OCI-LY7 (cell line): ENCODE measurements at regions not wholly inside any gene's neighbourhood (a gene's known extent, or its start where the extent isn't known, plus 50 kb on each side); places are given as distances from the start of the nearest gene placed in this dataset.

Experiments
- BruUV-seq: library from RNA; stranded (reverse); fragments of 400-500 nt; replicated peaks from 2 replicates; lab custom pipeline; 2021; lab: Mats Ljungman, UMichigan
- CTCF ChIA-PET: fragments of 300-600 bp; sonication (Branson Sonifier 250); formaldehyde crosslinking; loops from one replicate; lab custom pipeline; 2022; ENCODE audit warnings: antibody characterized with exemption; ENCODE audit not compliant: unreplicated experiment; lab: Charles Lee
- POLR2A ChIA-PET: fragments of 300-600 bp; sonication (Branson Sonifier 250); formaldehyde crosslinking; loops from one replicate; lab custom pipeline; 2022; ENCODE audit warnings: antibody characterized with exemption; lab: Charles Lee
- DNase-seq: peaks from one replicate; pipeline ENCODE4 v3.0.0-alpha.2; 2015; ENCODE audit warnings: low spot score
- H2AFZ ChIP-seq: fragments of 200-600 bp; sonication (generic), shearing (Covaris generic); 2 replicates; pipeline ENCODE4 v1.6.1; 2014; ENCODE audit warnings: mild to moderate bottlenecking, antibody characterized with exemption, low read length, moderate library complexity
- H3K27ac ChIP-seq: fragments of 200-600 bp; sonication (generic); 2 replicates; pipeline ENCODE4 v1.5.1; 2014; ENCODE audit warnings: mixed run types, low read depth, mild to moderate bottlenecking, moderate library complexity, low read length, inconsistent platforms; ENCODE audit not compliant: poor library complexity, severe bottlenecking
- H3K36me3 ChIP-seq: fragments of 200-600 bp; sonication (generic); 2 replicates; pipeline ENCODE4 v1.6.1; 2014; ENCODE audit warnings: mild to moderate bottlenecking, antibody characterized with exemption, low read length, moderate library complexity, mixed read lengths; ENCODE audit not compliant: insufficient read depth
- H3K4me1 ChIP-seq: fragments of 200-600 bp; sonication (generic); 2 replicates; pipeline ENCODE4 v1.5.1; 2014; ENCODE audit warnings: mild to moderate bottlenecking, low read length; ENCODE audit not compliant: insufficient read depth, poor library complexity, severe bottlenecking
- H3K4me2 ChIP-seq: fragments of 200-600 bp; sonication (generic); 2 replicates; pipeline ENCODE4 v1.6.1; 2014; ENCODE audit warnings: mild to moderate bottlenecking, low read length
- H3K4me3 ChIP-seq: fragments of 200-600 bp; sonication (generic); 2 replicates; pipeline ENCODE4 v1.5.1; 2014; ENCODE audit warnings: mild to moderate bottlenecking, low read depth, low read length; ENCODE audit not compliant: poor library complexity, severe bottlenecking
- H3K79me2 ChIP-seq: fragments of 200-600 bp; sonication (generic); 2 replicates; pipeline ENCODE4 v1.6.1; 2016; ENCODE audit warnings: low read depth, mild to moderate bottlenecking, low read length, moderate library complexity, mixed read lengths; ENCODE audit not compliant: insufficient read depth
- H3K9me2 ChIP-seq: fragments of 200-600 bp; sonication (generic); 2 replicates; pipeline ENCODE4 v1.6.1; 2016; ENCODE audit warnings: mild to moderate bottlenecking, low read length, mixed read lengths; ENCODE audit not compliant: insufficient read depth
- H3K9me3 ChIP-seq: fragments of 200-600 bp; sonication (generic); 2 replicates; pipeline ENCODE4 v1.6.1; 2014; ENCODE audit warnings: mild to moderate bottlenecking, mixed run types, low read length, mixed read lengths
- H4K20me1 ChIP-seq: fragments of 200-600 bp; sonication (generic); 2 replicates; pipeline ENCODE4 v1.6.1; 2014; ENCODE audit warnings: mild to moderate bottlenecking, antibody characterized with exemption, low read length, moderate library complexity, mixed read lengths; ENCODE audit not compliant: insufficient read depth
- EZH2phosphoT487 ChIP-seq: fragments of 200-600 bp; sonication (generic); IDR thresholded peaks from 2 replicates; pipeline ENCODE4 v1.6.1; 2018; ENCODE audit warnings: low read depth, borderline replicate concordance, mild to moderate bottlenecking, mixed run types, antibody characterized with exemption, low read length, moderate library complexity, mixed read lengths
- intact Hi-C: fragments of 100-400 bp; cut with micrococcal nuclease; formaldehyde crosslinking; loops from one replicate; pipeline ENCODE4 v1.10.0; 2022; ENCODE audit not compliant: unreplicated experiment
- TF ChIP-seq, protein P1 (sequence below): fragments of 200-600 bp; sonication (generic); conservative IDR thresholded peaks from 2 replicates; pipeline ENCODE4 v1.5.1; 2014; ENCODE audit warnings: mild to moderate bottlenecking, antibody characterized with exemption, low read length, moderate library complexity, mixed read lengths

DNA sequence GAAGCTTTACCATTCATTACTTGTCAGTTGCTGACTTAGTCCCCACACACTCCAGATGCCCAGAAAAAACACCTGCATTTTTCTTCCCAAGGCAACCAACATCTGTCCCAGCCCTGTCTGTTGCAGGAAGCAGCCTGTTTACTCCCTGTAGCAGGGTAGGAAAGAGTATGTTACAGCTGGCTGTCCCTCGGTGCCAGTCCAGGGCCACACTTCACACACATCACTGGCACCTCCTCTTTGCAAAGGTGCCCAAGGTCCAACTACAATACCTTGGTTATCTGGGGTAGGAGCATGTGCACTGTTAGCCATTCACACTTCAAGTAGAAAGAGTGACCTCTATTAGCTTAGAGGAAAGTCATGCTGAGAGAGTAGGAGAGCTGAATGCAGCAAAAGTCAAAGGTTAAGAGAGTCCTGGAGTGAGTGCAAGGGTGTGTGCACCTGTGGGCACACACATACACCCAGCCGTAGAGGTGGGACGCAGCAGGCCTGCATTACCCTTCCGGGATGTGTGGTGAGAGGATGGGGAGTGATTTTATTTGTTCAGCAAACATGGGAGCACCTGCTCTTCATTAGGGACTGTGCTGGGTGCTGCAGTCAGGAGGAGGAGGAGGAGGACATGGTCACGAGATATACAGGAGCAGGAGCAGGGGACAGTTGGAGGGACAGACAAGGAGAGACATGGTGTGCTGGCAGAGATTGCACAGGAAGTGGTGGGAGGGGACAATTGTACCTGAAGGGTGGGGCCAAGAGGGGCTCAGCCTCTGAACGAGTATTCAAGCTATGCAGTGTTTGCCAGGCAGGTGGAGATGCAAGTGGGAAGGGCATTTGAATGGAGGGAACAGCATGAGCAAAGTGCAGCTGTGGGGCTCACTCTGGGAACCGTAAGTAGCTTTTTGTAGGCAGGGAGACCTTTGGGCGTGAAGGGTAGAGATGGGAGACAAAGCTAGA, 69.8 kb downstream of the TSN start:
- no peaks in the 10 kb centered on the region for H3K9me3 ChIP-seq
- H3K27ac ChIP-seq: no peak overlapping the region
- intact Hi-C loops: no loop called here
- no peaks in the 10 kb centered on the region for H3K9me2 ChIP-seq
- H3K4me3 ChIP-seq: no peak overlapping the region
- POLR2A ChIA-PET: interaction anchor here (0.6 to 0.8 kb wide), 2 partner anchors 11 to 14 kb away, joined by 3 read pairs; no protein-coding TSS in a partner anchor
- CTCF ChIA-PET: no interaction called here
- H3K36me3 ChIP-seq: no peaks in the 10 kb centered on the region; the same call in 1 of the 2 replicates
- H3K4me2 ChIP-seq: no peak overlapping the region
- BruUV-seq: no TSS peak
- peaks cover 12% of the 10 kb centered on the region for H3K4me1 ChIP-seq
- TF ChIP-seq EZH2phosphoT487: no peak
- TF ChIP-seq, protein P1, sequence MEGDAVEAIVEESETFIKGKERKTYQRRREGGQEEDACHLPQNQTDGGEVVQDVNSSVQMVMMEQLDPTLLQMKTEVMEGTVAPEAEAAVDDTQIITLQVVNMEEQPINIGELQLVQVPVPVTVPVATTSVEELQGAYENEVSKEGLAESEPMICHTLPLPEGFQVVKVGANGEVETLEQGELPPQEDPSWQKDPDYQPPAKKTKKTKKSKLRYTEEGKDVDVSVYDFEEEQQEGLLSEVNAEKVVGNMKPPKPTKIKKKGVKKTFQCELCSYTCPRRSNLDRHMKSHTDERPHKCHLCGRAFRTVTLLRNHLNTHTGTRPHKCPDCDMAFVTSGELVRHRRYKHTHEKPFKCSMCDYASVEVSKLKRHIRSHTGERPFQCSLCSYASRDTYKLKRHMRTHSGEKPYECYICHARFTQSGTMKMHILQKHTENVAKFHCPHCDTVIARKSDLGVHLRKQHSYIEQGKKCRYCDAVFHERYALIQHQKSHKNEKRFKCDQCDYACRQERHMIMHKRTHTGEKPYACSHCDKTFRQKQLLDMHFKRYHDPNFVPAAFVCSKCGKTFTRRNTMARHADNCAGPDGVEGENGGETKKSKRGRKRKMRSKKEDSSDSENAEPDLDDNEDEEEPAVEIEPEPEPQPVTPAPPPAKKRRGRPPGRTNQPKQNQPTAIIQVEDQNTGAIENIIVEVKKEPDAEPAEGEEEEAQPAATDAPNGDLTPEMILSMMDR: no peak
- peak overlapping the region; percentile 16; the same call in 1 of the 2 replicates for H2AFZ ChIP-seq
- peak; percentile 31 for DNase-seq
- H4K20me1 ChIP-seq: no peaks in the 10 kb centered on the region
- no peaks in the 10 kb centered on the region for H3K79me2 ChIP-seq

DNA sequence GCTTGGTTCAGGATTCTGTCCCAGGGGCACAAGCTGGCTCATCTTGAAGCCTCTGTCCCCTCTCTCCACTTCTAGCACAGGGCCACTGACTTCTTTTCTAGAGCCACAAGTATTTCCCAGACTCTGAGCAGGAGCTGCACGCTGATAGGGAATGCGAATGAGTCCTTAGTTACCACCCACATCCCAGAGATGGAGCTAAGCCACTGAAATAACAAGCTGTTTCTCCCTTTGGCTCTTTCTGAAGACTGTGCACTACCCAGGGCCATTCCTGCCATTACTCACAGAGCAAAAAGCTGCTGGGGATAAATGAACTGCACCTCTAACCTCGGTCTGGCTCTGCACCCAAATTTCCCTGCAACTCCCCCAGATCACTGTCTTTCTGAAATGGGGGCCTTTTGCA, 70.6 kb downstream of the TSN start:
- Histone ChIP-seq H3K4me2 (no peak overlapping the region), H3K4me1 (peaks cover 4% of the 10 kb centered on the region), H2AFZ (no peak overlapping the region), H3K9me2 (no peaks in the 10 kb centered on the region), H3K27ac (no peak overlapping the region), H3K4me3 (no peak overlapping the region), H3K36me3 (no peaks in the 10 kb centered on the region; the same call in 1 of the 2 replicates), H4K20me1 (no peaks in the 10 kb centered on the region), H3K9me3 (no peaks in the 10 kb centered on the region), H3K79me2 (no peaks in the 10 kb centered on the region)
- intact Hi-C loops: no loop called here
- no TSS peak for BruUV-seq
- ChIA-PET POLR2A (interaction anchor here (0.6 to 0.8 kb wide), 3 partner anchors 10 to 23 kb away, joined by 3 read pairs; no protein-coding TSS in a partner anchor), CTCF (no interaction called here)
- TF ChIP-seq, protein P1: no peak
- no peak for TF ChIP-seq EZH2phosphoT487
- no peak for DNase-seq

DNA sequence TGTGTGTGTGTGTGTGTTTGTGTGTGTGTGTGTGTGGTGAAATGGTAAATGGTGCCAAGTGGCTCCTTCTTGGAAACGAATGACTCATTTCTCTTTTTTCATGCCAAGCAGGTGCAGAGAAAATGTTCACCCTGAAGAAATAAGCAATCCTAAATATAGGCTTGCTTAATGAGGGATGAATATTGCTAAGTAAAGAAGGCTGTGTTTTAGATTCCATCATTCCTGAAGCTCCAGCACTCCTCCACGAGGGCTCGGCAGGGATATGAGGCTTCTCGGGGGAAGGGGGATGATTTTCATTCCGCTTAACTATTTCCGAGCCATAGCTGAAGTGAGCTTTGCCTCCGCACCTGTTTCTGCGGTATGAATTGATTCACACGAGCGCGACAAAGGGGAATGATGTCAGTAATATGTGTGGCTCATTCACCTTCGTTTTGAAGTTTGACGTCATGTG, 72.9 kb downstream of the TSN start:
- no peaks in the 10 kb centered on the region for H3K9me3 ChIP-seq
- H3K4me2 ChIP-seq: no peak overlapping the region
- H3K4me1 ChIP-seq: peaks cover 10% of the 10 kb centered on the region
- H3K9me2 ChIP-seq: no peaks in the 10 kb centered on the region
- no TSS peak for BruUV-seq
- no peak for DNase-seq
- ChIA-PET POLR2A (interaction anchor here (0.7 to 1.1 kb wide), 4 partner anchors 9 to 66 kb away, joined by 3 read pairs; no protein-coding TSS in a partner anchor), CTCF (no interaction called here)
- no peak overlapping the region for H2AFZ ChIP-seq
- H3K4me3 ChIP-seq: no peak overlapping the region
- no peak for TF ChIP-seq EZH2phosphoT487
- TF ChIP-seq, protein P1: no peak
- no peaks in the 10 kb centered on the region for H4K20me1 ChIP-seq
- no peaks in the 10 kb centered on the region for H3K79me2 ChIP-seq
- no peaks in the 10 kb centered on the region for H3K36me3 ChIP-seq
- no peak overlapping the region for H3K27ac ChIP-seq
- intact Hi-C loops: no loop called here
